GM18858 (cell line): ENCODE measurements at regions not wholly inside any gene's neighbourhood (a gene's known extent, or its start where the extent isn't known, plus 50 kb on each side); places are given as distances from the start of the nearest gene placed in this dataset.
"Not testable (repeated sequence)": the region's sequence is repeated elsewhere in the genome, so short reads cannot be mapped to it uniquely, and the experiment has no call there.

ENCODE experiments used
- ATAC-seq: cut with Tn5 transposase; IDR thresholded peaks from one replicate; pipeline ENCODE4 v1.9.1; 2021; ENCODE audit not compliant: unreplicated experiment

- ATAC-seq: no peak
Measured at GRCh38 chr5:154593071-154593470, 115.0 kb upstream of the HAND1 start.

GRCh38 chr5:154590093-154590724, 112.2 kb upstream of the HAND1 start:
- ATAC-seq: no peak

DNA sequence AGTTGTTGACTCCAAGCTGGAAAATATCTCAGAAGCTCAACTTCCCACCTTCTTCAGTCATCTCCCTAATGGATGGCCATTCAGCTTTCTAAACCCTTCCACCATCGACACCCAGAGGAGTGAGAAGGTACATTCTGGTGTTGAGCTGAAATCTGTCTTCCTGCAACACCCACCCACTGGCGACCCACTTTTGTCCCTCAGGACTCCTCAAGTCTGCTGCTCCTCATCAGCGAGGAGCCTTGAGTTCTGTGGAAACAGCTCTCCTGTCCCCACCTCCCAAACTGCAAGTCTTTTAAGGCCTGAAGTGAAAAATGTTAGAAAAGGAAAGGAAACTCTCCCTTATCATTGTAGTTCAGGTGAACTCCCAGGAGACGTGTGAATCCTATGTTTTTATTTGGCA, 111.5 kb upstream of the HAND1 start:
- no peak for ATAC-seq

DNA sequence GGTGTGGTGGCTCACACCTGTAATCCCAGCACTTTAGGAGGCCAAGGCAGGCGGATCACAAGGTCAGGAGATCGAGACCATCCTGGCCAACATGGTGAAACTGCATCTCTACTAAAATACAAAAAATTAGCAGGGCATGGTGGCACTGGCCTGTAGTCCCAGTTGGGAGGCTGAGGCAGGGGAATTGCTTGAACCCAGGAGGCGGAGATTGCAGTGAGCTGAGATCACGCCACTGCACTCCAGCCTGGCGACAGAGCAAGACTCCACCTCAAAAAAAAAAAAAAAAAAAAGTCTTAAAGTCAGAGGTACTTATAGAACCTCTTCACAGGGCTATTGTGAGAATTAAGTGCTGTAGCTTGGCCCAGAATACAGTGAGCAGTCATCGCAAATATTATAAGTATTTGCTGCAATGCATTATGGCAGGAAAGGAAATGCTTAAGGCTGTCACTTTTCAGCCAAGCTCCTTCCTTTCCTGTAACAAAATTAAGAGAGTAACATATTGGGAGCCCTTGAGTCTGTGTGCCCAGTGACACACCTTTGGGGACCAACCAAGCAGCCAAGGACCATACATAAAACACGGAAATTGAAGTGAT, 110.9 kb upstream of the HAND1 start:
- not testable (repeated sequence) for ATAC-seq

- ATAC-seq: no peak
Measured at GRCh38 chr5:154588091-154588774, 110.2 kb upstream of the HAND1 start.

- ATAC-seq: no peak
Measured at GRCh38 chr5:154587123-154588026, 109.3 kb upstream of the HAND1 start.

- no peak for ATAC-seq
Measured at GRCh38 chr5:154583671-154584177, 105.7 kb upstream of the HAND1 start.

DNA sequence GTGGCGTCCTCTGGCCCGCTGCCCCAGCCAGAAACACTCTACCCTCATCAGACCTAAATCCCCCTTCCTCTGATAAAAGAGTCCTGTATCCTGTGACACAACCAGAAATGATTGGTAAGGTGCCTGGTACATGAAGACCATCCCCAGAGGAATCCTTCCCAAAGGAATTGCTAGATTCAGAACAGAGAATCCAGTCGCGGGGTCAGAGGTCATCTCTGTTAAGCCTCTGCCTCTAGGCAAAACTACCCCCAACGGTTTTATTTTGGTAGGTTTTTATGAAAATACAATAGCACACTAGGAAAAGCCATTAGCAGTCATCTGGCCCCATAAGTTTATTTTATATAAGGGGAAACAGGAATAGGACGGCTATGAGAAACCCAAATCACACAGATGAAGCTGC, 102.4 kb upstream of the HAND1 start:
- ATAC-seq: no peak

- ATAC-seq: no peak
Measured at GRCh38 chr5:154577416-154577815, 99.4 kb upstream of the HAND1 start.

- ATAC-seq: no peak
Measured at GRCh38 chr5:154576429-154576806, 98.4 kb upstream of the HAND1 start.

- peak; percentile 95 for ATAC-seq
Measured at GRCh38 chr5:154575546-154576428, 97.8 kb upstream of the HAND1 start.

GRCh38 chr5:154573011-154573410, 95.0 kb upstream of the HAND1 start:
- no peak for ATAC-seq

DNA sequence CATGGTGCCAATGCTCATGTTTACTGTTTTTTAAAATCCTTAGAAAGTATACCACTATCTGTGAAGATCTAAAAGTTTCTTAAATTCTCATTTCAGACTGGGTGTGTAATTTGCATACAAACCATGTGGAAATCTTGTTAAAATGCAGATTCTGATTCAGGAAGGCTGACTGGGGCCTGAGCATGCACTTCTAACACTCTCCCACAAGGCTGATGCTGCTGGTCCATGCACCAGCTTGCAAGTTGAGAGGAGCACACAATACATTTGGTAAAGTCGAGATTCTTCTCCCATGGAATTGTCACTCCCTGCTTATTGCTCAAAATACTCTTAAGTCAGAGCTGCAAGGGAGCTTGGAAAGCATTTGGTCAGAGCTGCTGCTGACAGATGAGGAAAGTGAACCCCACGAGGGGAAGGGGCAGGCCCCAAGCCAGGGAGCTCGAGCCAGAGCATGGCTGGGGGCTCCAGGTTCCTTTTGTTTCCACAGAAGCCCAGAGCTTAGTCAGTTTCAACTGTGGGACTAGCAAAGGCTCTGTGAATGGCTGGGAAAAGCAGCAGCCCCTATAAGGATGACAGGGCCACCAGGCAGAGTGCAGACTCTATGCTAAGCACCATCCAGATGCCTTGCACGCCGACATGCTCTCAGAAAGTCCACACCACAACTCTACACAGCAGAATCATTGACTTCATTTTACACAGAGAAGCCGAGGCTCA, 93.5 kb upstream of the HAND1 start:
- no peak for ATAC-seq

DNA sequence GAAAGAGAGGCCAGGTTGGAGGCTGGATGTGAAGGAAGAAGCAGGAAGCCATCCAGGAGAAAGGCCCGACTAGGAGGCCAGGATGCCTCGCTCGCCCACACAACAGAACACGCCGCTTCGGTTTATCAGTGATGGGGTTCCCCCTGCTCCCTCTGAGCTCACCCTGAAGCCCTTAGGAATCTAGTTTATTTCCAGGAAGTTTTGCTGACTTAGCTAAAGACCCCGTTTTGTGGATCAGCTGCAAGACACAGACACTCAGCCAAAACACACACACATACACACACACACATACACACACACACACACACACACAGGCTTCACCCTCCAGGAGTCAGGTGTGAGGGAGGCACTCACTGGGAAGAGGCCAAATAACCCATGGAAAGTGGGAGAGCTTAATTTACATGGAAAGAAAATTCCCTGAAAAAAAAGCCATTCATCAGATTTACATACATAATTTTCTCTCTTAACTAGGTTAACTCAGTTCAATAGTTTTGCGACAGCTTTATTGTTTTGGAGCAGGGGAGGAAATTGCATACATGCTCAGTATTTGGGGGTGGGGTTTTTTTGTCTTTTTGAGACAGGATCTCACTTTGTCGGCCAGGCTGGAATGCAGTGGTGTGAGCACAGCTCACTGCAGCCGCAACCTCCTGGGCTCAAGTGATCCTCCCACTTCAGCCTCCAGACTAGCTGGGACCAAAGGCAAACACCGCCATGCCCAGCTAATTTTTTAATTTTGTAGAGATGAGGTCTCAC, 92.7 kb upstream of the HAND1 start:
- ATAC-seq: no peak

DNA sequence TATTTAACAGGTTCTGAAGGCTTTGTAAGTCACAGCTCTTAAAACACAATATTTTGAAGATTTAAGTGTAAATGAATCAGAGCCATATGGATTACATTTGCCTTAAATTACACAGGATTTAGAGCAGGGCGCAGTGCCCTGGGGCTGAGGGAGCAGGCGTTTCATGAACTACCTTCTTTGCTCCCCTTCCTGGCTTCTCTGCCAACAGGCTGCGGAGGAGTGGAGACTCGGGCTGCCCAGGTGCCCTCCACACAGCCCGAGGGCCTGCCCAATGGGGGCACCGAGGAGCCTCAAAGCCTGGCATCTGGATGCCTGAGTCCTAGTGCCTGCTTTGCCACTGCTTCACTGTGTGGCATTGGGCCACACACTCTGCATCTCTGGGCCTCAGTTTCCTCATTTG, 90.6 kb upstream of the HAND1 start:
- no peak for ATAC-seq

GRCh38 chr5:154567155-154567554, 89.1 kb upstream of the HAND1 start:
- no peak for ATAC-seq

- no peak for ATAC-seq
Measured at GRCh38 chr5:154566146-154566680, 88.2 kb upstream of the HAND1 start.

DNA sequence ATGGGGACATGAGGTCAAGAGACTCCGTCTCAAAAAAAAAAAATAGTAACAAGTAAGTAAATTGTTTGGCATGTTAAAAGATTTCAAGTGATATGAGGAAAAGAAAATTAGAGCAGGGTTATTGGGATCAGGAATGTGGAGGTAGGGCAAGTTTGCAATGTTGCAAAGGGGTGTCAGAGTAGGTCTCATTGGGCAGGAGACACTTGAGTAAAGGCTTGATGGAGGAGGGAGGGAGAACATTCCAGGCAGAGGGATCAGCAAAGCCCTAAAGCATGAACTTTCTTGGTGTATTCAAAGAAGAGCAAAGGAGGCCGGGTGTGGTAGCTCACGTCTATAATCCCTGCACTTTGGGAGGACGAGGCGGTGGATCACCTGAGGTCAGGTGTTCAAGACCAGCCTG, 87.1 kb upstream of the HAND1 start:
- ATAC-seq: no peak
